CD4-positive, alpha-beta T cell treated with Interferon gamma for 1 hour (primary cell): ENCODE measurements at regions not wholly inside any gene's neighbourhood (a gene's known extent, or its start where the extent isn't known, plus 50 kb on each side); places are given as distances from the start of the nearest gene placed in this dataset.
A peak's percentile ranks its signal among the peaks of the same experiment; 100 is the strongest.
"Not testable (repeated sequence)": the region's sequence is repeated elsewhere in the genome, so short reads cannot be mapped to it uniquely, and the experiment has no call there.

Experiments
- DNase-seq: peaks from one replicate; pipeline ENCODE4 v3.0.0-alpha.2; 2020

DNA sequence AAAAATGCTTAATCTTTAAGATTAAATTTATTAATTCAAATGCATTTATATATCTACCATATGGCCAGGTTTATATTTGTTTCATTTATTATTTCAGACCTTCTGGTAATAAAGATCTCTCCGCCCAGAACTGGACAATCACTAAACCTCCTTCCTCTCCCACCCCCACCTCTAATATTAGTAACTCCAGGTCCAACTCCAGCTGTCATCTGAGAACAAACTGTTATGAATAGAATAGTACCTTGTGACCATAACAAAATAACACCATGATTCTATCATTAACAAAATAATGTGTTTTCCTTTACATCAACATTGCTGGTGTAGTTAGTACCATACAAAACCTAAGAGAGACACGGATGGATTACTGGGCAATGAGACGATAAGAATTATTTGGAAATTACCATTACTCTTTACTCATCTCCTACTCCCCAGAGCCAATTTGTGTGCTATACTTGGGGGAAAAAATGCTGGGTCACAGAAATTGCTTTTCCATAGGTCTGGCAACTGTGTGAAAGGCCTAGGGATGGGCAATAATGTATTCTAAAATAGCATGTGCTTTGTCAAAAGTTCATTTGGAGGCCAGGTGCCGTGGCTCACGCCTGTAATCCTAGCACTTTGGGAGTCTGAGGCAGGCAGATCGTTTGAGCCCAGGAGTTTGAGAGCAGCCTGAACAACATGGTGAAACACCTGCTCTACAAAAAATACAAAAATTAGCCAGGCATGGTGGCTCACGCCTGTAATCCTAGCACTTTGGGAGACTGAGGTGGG lies 186.1 kb downstream of the ENC1 start:
- no peak for DNase-seq

DNA sequence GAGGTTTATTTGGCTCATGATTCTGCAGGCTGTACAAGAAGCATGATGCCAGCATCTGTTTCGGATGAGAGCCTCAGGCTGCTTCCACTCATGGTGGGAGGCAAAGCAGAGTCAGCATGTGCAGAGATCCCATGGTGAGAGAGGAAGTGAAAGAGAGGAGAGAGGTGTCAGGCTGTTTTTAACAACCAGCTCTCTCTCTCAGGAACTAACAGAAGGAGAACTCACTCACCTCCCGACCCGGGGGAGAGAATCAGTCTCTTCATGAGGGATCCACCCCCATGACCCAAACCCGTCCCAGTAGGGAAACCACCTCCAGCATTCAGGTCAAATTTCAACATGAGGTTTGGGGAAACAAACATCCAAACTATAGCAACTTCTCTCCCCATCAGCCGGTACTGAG lies 187.7 kb downstream of the ENC1 start:
- DNase-seq = peak; percentile 69

DNA sequence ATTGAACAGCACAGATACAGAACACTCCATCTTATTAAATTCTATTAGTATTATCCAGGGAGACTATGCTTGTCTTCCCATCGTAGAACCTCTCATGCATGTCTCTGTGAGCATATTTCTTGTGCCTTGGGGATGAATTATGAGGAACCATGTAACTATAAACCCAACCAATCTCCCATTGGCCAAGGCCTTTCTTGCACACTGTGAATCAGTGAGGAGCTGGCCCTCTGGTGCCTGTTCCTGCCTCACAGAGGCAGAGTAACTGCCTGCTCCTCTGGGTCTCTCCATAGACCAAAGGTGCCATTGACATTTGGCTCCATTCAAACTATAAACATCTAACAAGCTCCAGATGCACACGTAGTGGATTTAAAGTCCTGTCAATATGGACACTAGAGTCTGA lies 190.4 kb downstream of the ENC1 start:
- no peak for DNase-seq

DNA sequence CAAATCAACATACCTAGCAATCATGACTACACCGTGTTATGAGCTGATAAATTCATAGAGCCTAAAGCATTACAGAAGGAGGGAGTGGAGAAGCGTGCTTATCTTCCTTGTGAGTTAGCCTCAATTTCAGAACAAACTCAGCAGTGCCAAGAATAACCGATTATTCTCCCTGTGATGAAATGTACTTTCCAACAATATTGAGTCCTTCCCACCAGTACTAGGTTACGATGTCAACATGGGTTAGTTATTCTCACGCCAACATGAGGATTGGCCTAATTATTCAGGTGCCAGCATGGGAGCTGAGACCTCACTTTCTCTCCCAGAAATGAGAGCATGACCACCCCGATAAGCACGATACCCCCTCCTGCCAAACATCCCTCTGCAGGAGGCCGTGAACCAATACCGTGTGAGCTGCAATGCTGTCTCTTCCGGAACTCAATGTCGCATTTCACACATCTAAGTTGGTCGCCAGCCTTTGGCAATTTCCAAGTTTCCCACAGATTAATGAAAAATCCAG lies 193.7 kb downstream of the ENC1 start:
- no peak for DNase-seq

DNA sequence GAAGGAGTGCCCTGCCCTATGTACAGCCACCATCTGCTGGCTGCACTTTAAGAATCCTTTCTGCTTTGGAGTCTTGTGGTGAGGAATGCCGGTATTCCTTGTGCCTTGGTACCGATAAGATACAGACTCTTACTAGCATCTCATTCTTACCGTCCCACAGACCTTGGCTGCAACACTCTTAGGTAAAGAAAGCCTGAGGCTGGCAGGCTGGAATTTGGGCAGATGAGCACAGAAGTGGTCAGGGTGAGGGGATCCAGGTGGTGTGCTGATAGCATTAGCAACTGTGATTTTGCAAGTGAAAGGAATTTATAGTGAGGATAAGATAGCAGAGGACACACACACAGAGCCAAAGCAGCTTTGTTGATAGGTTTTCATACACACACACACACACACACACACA lies 198.1 kb downstream of the ENC1 start:
- no peak for DNase-seq

DNA sequence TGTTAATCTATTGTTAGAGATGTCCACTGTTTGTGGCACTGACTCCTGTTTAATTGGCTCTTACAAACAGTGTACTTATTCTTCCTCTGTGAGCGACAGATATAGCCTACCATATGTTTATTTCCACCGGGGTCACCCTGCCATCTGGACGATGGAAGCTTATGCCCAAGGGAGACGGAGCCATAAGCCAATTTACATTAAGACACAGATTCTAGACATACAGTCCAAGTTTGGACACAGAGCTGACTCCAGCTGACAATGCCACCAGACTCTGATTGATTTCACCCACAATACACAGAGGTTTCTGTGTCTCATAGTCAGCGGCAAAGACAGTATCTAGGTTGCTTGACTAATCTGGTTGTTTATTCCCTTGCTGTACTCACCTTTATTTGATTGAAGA lies 198.9 kb downstream of the ENC1 start:
- DNase-seq = no peak

DNA sequence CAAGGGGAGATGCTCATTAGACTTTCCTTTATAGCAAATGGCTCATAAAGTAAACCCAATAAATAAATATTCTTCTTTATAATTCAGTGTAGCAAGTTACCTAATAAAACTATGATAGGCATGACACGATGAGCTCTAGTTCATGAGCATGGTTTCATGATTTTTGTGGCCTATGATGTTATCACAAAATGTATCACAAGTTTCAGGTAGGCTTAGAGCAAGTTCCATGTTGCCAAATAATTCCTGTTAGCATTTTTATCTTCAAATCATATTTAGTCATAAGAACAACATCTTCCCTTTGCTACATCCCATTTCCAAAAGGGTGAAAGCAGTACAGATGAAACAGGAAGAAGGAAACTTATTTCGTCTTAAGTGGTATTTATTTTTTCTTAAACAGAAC lies 200.2 kb downstream of the ENC1 start:
- DNase-seq = no peak

DNA sequence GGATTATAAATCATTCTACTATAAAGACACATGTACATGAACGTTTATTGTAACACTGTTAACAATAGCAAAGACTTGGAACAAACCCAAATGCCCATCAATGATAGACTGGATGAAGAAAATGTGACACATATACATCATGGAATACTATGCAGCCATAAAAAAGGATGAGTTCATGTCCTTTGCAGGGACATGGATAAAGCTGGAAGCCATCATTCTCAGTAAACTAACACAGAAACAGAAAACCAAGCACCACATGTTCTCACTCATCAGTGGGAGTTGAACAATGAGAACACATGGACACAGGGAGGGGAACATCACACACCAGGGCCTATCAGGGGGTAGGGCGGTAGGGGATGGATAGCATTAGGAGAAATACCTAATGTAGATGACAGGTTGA lies 202.7 kb downstream of the ENC1 start:
- not testable (repeated sequence) for DNase-seq

DNA sequence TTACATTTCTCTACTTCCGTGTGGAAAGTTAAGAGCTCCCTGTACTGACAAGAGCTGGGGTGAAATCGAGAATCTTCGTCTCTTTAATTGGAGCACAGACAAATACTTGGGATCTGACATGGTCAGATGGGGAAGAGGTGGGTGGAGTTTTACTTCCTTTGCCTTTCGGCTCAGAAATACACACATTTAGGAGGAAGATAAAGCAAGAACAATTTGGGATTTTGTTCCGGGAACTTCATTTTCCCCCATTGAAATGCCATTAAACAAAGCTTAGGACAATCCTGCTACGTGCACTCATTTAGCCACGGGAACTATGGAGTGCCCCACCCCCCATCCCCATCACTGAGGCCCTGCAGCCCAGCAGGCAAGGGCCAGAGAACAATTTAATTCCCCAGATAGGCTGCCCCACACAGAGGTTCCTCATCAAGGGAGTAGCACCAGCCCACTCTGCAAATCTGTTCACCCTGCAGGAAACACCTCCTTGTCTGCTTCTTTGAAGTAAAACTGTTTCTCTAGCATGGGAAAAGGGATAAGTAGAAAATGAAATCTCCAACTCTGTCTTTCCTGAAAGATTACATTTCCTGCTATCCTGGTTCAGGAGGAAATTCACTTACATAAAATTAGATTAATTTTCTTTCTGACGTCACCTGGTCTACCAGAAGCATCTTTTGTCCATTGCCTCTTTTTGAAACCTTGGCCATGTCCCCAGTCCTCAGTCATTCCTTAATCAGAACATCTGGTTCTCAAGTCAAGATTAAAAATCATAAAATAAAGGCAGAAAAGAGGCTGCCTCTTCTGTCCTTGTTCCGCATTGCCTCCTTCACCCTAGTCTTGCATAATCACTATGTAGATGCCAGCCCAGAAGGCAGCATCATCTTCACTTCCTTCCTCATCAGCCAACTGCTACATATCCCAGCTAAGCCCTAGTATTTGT lies 206.4 kb downstream of the ENC1 start:
- DNase-seq = peak; percentile 10

DNA sequence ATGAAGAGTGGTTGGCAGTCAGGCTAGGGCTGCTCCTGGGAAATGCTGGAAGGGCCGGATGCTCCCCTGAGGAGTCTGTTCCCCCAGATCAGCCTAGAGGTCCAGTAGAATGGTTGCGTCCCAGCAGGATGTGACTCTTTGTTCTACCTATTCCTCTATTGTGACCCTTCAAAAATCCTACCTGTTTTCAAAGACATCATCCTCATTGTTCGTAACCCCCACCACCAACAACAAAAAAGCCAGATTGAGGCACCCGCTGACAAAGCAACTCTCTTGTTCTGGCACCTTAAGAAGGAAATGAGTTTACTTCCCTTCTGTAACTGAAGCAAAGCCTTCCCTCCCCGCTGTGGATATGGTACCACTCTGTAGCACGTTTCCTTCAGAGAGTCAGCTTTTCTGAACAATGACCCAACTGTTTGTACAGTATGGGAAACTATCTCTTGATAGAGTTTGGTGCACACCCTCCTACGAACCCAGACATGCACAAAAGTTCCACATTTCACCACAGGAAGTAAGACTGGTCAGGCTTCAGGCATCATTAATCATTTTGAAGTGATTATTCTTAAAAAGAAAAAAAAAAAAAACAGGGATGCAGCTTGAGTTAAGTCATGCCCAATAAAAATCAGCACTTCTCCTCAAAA lies 207.2 kb downstream of the ENC1 start:
- peak; percentile 9 for DNase-seq

DNA sequence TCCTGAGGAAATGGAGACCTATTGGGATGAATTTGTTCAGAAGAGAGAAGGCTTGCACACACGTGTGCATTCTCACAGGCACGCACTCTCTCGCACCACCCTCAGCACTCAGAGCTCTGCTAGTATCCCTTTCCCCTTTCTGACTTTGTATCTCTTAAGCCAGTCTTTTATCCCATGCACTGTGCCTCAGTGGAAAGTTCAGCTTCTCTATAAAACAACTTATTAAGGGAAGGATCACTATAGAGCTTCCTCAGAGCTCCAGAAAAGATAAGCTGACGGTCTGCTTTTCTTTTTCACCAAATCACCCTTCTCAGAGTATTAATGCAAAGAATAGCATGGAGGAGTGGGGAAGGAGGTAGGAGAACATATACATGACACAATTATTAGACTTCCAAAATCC lies 207.8 kb downstream of the ENC1 start:
- no peak for DNase-seq

DNA sequence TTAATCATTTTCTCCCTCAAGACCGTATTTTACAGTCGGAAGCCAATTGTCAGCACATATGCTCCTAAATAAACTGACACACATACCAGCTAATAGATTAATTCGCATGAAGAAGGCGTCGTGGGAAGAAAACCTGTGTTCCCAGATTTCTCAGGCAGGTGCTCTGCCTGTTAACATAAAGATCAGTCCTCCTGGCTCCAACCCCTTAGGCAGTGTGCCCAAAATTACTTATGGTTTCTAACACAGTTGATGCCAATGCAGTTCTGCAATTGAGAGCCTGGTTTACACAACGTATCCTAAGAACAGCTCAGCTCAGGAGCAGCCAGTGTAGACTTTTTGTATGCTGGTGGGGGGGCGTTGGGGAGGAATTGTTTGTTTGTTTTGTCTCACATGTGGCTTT lies 208.3 kb downstream of the ENC1 start:
- no peak for DNase-seq

DNA sequence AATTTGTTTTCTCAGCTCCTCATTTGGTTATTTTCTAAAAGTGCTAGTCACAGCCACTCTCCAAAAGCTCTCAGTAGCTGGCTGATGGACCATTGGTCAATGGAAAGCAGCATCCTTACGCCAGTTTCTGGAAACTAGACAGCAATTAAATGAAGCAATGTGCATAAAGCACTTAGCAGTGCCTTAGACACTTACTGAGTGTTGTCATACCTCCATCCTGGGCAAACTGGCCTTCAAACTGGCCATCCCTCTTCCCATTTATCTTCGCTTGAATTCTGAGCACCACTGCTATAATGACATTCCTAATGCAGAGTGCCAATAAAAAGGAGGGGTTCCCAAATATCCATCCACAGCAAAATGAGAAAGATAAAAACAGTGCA lies 209.2 kb downstream of the ENC1 start:
- no peak for DNase-seq

DNA sequence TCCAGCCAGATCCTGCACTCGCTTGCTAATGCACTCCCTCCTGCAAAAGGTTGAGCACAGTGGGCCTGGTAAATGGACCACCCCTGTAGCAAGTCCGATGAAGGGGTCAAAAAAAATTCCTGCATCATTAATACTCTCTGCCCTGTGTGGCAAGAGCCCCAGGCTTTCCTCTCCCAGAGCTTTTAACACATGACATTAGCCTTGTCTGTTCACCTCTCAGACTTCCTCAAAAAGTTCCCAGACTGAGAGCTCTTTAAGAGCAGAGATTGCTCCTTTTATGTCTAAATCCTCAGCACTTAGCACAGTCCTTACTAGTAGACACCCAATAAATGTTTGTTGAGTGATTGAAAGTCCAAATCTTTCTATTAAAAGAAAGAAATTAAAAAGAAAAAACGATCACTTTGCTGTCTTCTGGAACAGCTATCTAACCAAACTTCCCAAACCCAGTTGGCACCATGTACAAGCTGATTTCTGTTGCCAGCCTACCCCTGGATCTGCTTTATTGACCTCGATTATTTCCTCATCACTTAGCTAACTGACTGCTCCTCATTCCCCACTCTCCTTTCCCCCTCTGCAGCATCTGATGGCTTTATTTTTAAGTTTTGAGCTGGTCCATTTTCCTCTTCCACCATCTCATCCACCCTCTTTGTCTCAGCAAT lies 209.8 kb downstream of the ENC1 start:
- DNase-seq = no peak

DNA sequence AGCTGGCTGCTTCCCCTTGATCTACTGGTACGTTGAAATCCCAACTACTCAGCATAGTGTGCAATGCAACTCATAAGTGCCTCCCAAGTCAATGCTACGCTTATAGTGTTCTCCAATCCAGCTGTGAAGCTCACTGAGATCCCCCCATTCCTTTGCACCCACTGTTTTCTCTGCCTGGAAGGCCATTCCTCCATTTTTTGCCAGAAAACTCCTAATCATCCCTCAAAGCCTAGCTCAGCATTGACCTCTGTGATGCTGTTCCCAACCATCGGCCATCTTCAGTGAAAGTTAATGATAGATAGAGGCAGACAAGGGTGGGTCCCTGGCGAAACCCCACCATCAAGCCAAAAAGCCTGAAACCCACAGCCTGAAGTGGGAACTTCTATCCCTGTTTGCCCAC lies 211.0 kb downstream of the ENC1 start:
- DNase-seq = no peak

DNA sequence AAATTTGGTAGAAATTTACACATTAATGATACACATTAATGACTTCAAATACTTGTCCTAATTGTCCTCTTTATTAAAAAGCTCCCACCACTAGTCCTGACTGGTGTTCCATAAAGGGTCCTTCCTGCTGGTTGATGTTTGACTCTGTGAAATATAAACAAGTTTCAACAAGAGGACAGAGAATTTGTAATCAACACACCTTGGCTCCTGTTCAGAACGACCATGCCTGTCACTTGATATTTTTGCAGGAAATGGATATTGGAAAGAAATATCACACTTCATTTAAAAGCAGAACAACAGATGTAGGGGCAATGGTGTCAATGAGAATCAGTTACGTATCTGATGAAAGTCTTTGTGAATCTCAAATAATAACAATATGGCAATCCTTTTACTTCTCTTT lies 211.7 kb downstream of the ENC1 start:
- no peak for DNase-seq

DNA sequence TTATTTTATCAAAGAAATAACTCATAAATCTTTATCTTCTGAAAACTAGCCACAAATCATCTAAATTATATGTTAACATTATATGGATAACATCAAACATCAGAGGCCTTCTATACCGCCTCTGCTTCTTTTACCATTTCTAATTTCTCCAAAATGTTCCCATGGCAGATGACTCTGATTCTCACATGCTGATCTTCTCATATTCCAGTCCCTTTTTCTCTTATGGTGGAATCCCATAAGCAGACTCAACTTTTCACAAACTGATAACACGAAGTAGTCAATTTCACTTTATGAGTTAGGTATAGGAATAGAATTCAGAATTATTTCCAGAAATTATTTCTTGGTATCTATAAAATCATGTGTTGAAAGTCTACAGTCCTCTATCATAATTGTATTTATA lies 212.3 kb downstream of the ENC1 start:
- no peak for DNase-seq

DNA sequence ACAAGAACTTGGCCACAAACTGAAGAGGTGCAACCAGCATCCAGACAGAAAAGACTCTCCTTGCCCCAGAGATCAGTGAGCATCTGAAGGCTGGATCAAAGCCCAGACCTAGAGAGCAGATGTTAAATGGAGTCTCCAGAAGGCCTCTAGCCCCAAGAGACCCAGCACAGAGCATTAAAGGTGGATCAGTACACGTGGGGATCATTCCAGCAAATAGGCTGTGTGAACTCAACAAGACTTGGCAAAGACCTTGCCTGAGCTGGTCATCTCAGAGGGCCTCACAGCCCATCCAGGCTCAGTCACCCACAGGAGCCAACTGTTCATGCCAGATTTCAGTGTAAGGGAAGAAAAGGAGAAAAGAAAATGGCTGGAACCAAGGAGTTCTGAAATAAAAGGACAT lies 214.0 kb downstream of the ENC1 start:
- DNase-seq = no peak

DNA sequence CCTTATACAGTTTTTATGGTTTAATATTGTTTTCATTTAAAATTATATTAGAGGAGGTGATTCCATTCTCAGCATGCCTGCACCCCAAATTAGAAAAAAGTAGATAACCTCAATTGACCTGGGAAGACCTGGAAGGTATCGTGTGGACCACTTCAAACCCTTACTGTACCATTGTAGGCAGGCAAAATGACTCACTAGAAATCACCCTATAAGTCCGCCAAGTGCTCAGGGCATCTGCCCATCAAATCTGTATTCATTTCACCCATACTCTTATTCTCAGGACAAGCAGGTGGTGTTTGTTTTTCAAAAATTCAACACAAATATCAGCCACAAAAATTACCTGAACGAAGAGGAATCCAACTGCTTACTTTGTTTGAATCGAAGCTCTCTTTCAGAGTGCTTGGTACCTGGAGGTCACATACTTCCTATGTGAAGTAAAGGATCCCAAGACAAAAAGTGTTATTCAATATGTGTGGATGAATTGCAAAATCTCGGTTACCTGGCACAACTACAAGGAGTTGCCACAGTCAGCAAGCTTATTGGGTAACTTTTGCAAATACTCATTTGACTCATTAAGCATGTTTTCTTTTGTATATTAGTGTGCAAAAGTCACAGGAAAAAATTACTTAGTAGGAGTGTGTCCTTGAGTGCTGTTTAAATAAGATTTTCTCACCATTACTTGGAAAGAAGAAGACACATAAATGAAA lies 216.2 kb downstream of the ENC1 start:
- DNase-seq = no peak

DNA sequence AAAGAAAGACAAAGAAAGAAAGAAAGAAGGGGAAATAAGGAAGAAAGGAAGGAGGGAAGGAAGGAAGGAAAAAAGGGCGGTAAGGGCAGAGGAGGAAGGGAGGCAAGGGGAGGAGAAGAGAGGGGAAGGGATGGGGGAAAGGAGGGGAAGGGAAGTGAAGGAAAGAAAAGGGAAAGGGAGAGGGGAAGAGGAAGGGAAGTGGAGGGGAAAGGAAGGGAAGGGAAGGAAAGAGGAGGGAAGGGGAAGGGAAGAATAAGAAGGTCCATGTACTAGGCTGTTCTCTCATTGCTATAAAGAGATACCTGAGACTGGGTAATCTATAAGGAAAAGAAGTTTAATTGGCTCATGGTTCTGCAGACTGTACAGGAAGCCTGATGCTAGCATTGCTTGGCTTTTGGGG lies 217.1 kb downstream of the ENC1 start:
- no peak for DNase-seq

DNA sequence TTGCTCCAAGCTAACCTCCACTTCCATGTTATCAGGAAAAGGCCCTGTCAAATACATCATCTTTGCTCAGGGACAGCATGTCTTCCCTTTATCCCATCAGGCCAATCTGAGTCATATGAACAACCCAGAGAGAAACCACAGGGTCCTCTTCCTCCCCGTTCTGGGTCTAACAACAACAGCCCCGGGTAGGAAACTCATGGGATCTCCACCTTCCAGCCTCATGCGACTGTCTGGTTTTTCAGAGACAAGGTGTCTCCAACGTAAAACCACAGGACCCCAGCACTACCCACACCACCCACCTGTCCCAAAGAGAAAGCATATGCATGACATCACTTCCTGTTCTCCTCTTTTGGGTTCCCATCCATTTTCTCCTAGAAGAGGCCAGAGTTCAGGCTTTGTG lies 217.9 kb downstream of the ENC1 start:
- DNase-seq = no peak

DNA sequence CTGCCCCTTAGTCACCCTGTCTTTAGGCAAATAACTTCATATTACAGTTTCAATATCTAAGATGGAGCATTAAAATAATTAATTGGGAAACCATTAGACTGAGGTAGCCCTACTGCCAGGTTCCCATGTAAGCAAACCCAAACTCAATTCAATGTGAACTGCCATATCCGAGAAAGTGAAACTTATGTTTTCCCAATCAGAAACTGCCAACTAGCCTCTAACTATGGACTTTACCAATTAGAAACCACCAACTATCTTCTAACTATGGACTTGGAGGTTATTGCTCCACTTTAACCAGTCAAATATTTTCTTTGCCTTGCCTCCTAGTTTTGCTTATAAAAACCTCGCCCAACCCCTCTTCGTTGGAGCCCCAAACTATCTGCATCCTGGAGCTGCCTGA lies 218.5 kb downstream of the ENC1 start:
- DNase-seq = no peak
